Esophagus muscularis mucosa (tissue), 2 donors: ENCODE measurements at regions not wholly inside any gene's neighbourhood (a gene's known extent, or its start where the extent isn't known, plus 50 kb on each side); places are given as distances from the start of the nearest gene placed in this dataset.

Experiments used
- EP300 ChIP-seq: sonication (generic); formaldehyde crosslinking; IDR thresholded peaks from one replicate; pipeline ENCODE4 v1.6.1; 2017; ENCODE audit warnings: antibody characterized with exemption
- POLR2A ChIP-seq: fragments of 450-650 bp; IDR thresholded peaks from one replicate; pipeline ENCODE4 v1.6.1; 2017; ENCODE audit warnings: antibody characterized with exemption, moderate library complexity, mild to moderate bottlenecking, low read depth

- TF ChIP-seq POLR2A (no peak), EP300 (no peak)
Measured at GRCh38 chr10:118395947-118396346, 53.8 kb upstream of the FAM204A start.
